SU-DHL-6 (cell line): ENCODE measurements at regions not wholly inside any gene's neighbourhood (a gene's known extent, or its start where the extent isn't known, plus 50 kb on each side); places are given as distances from the start of the nearest gene placed in this dataset.

Source experiments
- EZH2phosphoT487 ChIP-seq: fragments of 200-600 bp; sonication (generic), shearing (Covaris generic); conservative IDR thresholded peaks from 2 replicates; pipeline ENCODE4 v1.6.1; 2018; ENCODE audit warnings: mild to moderate bottlenecking, antibody characterized with exemption, low read length, moderate library complexity, mixed read lengths
- TF ChIP-seq, protein P1 (sequence below): fragments of 200-600 bp; sonication (generic); IDR thresholded peaks from one replicate; pipeline ENCODE4 v1.5.1; 2017; ENCODE audit warnings: antibody characterized with exemption, mild to moderate bottlenecking, low read length, moderate library complexity; ENCODE audit not compliant: insufficient read depth, poor library complexity, severe bottlenecking

DNA sequence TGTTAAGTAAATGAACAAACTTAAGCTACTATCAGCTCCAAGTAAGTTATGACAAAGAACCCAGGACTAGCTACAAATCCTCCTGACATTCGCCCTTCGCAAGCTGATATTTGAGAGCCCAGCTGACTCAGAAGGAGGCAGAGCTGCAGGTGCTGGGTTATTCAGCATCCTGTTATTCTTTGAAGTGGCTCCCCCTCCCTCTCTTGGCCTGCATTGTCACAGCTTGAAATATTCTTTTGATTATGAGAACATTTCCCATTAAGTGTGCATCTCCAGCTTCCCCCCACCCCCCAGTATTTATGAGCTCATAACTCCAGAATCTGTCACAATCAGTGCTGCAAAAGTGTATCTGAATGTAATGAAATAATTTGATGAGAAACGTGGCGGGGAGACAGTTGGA is 78.8 kb upstream of the RALY start:
- TF ChIP-seq EZH2phosphoT487, result no peak
- TF ChIP-seq, protein P1, sequence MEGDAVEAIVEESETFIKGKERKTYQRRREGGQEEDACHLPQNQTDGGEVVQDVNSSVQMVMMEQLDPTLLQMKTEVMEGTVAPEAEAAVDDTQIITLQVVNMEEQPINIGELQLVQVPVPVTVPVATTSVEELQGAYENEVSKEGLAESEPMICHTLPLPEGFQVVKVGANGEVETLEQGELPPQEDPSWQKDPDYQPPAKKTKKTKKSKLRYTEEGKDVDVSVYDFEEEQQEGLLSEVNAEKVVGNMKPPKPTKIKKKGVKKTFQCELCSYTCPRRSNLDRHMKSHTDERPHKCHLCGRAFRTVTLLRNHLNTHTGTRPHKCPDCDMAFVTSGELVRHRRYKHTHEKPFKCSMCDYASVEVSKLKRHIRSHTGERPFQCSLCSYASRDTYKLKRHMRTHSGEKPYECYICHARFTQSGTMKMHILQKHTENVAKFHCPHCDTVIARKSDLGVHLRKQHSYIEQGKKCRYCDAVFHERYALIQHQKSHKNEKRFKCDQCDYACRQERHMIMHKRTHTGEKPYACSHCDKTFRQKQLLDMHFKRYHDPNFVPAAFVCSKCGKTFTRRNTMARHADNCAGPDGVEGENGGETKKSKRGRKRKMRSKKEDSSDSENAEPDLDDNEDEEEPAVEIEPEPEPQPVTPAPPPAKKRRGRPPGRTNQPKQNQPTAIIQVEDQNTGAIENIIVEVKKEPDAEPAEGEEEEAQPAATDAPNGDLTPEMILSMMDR, result no peak
